ENCODE measurements at regions not wholly inside any gene's neighbourhood (a gene's known extent, or its start where the extent isn't known, plus 50 kb on each side); places are given as distances from the start of the nearest gene placed in this dataset.
"Not testable (repeated sequence)": the region's sequence is repeated elsewhere in the genome, so short reads cannot be mapped to it uniquely, and the experiment has no call there.

DNA sequence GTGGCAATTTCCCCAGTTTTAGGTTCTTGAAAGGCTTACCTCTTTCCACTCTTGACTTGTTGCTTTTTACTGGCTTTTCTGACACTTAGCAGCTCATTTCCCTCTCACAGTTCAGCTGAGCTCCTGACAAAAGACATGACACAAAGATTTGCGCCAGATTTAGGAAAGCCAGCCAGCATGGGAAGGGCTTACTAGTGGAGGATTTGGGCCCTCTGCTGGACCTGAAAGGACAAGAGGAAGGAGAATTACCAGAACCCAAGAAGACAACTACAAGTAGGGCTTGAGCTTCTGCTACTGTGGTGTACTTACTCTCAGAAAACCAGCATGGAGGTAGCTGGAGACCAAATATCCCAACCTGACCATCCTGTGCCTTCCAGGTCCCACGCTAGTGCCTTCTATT is 784.5 kb downstream of the BRINP3 start:
- DNase-seq = no peak

DNA sequence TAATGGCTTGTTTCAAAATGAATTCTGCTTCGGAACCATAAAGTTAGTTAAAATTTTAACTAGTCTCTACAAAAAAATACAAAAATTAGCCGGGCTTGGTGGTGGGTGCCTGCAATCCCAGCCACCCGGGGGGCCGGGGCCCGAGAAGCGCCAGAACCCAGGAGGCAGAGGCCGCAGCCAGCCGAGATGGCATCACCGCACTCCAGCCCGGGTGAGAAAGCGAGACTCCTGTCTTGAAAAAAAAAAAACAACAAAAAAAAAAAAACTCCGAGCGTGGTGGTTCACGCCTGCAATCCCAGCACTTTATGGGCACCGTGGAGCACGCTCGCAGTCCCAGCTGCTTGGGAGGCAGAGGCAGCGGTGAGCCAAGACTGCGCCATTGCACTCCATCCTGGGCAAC is 781.4 kb downstream of the BRINP3 start:
- no peak for DNase-seq

DNA sequence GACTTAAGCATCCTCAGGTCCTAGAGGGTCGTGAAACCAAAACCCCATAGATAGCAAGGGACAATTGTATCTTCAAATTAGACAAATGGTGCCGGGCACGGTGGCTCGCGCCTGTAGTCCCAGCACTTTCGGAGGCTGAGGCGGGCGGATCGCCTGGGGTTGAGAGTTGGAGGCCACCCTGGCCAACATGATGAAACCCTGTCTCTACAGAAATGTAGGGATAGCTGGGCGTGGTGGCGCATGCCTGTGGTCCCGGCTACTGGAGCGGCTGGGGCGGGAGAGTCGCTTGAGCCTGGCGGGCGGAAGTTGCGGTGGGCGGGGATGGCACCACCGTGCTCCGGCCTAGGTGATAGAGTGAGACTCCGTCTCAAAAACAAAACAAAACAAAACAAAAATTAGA is 780.6 kb downstream of the BRINP3 start:
- no peak for DNase-seq

DNA sequence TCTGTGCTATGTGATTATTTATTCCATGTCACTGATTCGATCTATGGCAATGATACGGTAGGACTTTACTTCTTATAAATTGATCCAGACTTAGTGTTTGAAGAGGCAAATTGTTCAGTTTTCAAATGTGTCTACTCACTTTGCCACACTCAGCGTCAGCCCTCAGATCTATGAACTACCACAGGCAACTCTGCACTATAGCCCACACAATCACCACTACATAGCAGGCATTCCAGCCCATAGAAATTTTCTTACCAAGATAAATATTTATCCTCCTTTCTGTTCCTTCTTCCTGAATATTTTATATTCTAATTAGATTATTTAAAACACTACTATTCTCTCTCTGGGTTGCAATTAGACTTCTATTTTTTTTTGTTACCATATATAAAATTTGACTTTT is 776.1 kb downstream of the BRINP3 start:
- DNase-seq = no peak

DNA sequence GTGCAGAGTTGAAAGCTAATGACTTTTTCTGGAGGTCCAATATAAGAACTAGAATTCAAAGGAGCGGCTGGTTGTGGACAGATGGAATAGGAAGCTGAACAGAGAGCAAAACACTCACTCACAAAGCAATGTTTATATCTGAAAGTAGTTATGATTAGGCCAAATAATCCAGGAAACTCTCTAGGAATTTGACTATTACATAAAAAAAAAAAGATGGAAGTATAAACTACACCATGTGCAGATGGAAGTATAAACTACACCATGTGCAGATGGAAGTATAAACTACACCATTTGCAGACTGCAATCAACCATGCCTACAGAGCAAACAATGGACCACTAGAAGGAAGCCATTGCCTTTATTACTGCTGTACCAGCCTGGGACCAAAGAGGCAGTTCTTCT is 771.1 kb downstream of the BRINP3 start:
- DNase-seq = no peak

DNA sequence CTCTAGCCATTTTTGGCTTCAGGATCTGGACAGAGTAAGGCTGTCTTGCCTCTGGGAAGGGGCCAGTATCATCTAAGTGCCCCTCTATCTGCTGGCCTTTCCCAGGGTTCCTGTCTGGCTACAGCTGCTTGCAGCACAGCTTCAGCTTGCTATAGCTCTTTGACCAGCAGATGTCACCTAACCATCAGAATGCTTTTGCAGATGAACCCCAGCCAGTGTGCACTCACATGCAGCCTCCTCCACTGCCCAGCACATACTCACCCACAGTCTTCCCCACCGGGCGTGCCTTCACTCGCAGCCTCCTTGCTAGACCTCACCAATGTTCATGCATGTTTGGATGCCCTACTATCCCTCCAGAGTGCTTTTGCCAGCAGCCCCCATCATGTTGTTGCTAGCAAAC is 769.0 kb downstream of the BRINP3 start:
- no peak for DNase-seq

DNA sequence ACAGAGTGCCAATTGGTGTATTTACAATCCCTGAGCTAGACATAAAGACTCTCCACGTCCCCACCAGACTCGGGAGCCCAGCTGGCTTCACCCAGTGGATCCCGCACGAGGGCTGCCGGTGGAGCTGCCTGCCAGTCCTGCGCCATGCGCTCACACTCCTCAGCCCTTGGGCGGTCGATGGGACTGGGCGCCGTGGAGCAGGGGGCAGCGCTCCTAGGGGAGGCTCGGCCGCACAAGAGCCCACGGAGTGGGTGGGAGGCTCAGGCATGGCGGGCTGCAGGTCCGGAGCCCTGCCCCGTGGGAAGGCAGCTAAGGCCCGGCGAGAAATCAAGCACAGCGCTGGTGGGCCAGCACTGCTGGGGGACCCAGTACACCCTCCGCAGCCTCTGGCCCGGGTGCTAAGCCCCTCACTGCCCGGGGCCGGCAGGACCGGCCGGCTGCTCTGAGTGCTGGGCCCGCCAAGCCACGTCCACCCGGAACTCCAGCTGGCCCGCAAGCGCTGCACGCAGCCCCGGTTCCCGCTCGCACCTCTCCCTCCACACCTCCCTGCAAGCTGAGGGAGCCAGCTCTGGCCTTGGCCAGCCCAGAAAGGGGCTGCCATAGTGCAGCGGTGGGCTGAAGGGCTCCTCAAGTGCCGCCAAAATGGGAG is 759.4 kb downstream of the BRINP3 start:
- not testable (repeated sequence) for DNase-seq

DNA sequence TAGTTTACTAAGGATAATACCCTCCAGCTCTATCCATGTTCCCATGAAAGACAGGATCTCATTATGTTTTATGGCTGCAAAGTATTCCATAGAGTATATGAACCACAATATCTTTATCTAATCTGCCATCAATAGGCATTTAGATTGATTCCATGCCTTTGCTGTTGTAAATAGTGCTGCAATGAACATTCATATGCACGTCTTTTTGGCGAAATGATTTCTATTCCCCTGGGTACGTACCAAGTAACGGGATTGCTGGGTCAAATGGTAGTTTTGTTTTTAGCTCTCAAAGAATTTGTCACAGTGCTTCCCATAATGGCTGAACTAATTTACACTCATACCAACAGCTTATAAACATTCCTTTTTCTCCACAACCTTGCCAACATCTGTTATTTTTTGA is 750.9 kb downstream of the BRINP3 start:
- DNase-seq = no peak

DNA sequence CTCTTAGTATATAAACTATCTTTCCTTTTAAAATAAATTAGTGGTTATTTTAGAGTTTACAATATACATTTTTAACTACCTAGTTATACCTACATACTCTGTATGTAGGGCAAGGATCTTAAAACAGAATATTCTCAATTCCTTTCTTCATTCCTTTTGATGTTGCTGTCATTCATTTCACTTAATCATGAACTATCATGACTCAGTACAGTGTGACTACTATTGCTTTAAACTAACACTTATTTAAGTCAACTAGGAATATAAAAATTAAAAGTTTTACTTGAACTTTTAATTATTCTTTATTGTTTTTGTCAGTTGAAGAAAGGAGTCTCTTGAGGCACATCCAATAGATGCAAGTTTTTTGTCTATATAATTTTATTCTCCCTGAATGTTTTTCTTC is 726.4 kb downstream of the BRINP3 start:
- DNase-seq = no peak

DNA sequence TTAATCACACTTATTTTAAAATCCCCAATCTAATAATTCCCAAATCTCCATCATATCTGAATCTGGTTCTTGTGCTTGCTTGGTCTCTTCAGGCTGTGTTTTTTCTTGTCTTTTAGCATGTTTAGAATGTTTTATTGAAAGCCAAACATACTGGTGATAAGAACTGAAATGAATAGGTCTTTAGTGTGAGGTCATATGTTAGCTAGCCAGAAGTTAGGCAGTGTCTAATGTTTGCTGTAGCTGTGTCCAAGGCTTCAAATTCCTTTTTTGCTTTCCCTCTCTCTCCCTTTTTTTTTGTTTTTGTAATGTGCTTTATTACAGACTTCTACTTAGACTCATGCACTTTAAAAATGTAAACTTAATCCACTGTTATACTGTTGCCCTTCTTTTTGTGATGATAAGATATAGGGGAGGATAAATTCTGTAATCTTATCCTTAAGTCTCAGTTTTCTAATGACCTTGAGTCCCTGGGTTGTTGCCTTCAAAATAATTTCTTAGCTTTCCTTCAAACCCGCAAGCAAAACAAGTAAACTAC is 725.1 kb downstream of the BRINP3 start:
- no peak for DNase-seq

DNA sequence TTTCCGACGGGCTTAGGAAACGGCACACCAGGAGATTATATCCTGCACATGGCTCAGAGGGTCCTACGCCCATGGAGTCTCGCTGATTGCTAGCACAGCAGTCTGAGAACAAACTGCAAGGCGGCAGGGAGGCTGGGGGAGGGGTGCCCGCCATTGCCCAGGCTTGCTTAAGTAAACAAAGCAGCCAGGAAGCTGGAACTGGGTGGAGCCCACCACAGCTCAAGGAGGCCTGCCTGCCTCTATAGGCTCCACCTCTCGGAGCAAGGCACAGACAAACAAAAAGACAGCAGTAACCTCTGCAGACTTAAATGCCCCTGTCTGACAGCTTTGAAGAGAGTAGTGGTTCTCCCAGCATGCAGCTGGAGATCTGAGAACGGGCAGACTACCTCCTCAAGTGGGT is 722.6 kb downstream of the BRINP3 start:
- not testable (repeated sequence) for DNase-seq

DNA sequence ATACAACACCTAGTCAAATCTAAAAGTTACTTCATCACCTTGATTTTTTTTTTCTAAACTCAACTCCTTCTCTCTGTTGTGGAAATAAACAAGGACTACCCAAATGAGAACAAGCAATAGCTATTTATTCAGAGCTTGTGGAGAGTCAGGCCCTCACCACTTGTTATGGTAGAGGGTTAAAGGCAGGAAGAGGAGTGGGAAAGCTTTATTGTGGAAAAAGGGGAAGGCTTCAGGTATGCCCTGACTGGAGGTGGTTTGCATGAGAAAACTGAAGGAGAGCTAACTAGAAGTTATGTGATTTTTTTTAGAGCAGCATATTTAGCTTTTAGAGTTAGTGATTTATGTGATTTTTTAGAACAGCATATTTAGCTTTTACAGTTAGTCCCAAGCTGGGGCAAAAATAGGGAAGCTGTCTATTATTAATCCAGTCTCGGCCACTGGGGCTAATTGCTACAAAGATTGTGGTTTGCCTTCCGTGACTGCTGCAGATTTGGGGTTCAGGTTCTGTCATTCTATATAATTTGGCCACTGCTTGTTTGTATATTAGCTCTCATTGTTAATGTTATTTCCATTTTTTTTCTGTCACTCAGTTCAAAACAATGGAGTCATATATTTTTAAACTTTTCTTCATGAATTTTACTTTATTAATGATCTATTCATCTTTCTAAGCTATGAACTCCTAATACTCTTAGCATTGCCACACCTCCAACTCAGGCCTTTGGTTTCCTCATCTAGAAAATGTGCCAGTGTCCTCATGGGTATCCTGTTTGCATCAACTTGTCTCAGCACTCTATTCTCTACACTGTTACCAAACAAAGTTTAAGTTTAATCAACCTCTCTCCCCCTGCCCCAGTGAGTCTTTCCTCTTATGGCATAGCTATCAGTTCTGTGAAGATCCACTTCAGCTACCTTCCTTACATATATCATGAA is 713.0 kb downstream of the BRINP3 start:
- no peak for DNase-seq

DNA sequence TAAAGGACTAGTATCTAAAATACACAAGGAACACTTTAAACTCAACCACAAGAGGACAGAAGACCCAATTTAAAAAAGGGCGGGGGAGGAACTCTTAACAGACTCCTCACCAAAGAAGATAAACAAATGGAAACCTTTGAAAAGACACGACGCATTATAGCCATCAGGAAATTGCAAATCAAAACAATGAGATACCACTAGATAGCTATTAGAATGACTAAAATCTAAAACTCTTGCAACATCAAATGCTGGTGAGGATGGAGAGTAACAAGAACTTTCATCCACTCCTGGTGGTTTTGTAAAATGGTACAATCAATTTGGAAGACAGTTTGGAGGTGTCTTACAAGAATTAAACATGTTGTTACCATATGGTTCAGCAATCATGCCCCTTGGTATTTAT is 708.2 kb downstream of the BRINP3 start:
- DNase-seq = no peak

DNA sequence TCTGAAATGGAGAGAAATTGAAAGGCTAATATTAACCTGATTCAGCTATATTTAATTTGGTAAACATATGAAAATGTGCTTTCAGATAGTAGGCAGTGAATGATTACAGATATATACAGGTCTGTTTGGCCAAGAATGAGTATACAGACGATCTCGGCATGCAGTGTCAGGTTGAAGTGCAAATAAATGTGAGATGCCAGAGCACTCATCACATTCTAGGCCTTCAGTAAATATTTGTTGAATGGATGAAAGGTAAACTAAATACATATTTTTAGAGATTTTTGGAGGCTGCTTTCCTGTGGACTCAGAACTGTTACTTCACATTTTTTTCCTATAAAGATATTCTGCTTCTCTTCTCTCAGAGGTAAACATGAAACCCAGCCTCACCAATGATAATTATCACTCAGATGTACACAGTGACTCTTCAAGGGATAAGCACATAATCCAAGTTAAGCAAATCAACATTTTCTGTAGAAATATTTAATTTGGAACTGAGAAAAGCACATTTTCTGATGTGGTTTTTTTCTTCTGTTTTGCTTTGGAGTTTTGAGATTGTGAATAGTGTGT is 702.9 kb downstream of the BRINP3 start:
- DNase-seq = no peak

DNA sequence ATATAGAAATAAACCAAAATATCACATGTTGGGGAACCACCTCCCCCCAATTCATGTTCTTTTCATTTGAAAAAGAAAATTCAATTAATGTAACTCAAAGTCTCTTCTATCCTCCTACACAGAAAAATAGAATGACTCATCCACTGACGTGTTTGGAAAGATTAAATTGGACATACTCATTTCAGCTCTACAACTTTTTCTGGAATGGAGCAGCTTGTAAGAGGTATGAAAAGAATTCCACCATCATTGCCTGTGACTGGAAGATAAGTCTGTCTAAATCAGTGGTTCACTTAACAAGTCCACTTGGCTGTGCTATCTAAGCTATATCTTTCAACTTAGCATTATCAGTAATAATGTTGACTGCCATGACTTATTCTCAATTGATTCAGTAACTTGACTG is 702.3 kb downstream of the BRINP3 start:
- DNase-seq = no peak

DNA sequence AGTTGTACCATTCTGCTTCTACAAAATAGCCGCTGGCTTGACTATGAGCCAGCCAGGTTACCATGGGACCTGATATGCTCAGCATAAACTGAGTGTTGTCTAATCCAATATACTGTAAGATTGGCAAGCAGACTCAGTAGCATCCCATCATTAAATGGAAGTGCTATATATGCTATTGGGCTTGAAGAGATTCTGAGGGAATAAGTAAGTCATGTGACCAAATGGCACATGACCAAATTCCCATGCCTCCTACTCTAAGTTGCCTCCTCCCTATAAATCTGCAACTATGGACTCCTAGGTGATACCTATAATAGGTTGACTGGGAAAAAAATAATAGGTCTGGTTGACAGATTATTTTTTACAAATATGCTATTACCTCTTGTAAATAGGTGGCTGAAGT is 698.6 kb downstream of the BRINP3 start:
- no peak for DNase-seq

DNA sequence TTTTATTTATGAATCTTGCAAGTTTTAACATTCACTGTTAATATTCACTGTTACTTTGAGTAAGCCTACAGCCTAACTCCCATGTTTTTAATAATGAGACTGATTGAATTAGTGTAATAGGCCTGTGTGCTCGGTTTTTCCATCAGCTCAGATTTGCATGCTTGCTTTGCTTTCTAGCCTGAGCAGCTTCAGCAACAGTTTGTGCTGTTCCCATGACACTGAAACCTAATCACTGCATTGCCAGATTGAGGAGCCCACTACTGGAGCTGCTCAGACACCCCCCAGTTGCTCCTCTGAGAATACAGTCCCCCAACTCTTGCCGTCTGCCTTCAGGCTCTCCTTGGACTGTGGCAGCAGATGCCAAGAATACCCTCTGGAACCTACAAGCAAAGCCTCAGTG is 695.4 kb downstream of the BRINP3 start:
- no peak for DNase-seq

DNA sequence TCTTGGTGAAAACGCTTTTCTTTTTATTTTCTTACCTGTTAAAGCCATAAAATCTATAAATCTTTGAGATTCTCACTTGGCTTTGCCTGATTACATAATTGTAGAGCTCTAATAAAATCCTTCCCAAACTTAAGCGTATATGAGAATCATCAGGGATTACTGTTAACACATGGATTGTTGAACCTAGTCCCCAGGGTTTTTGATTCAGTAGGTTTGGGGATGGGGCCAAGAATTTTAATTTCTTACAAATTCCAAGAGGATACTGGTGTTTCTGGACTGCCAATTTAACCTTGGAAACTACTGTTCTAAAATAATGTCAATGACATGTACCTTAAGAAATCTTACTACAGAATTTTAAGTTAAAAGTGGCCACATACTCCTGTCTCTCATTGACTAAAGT is 694.2 kb downstream of the BRINP3 start:
- no peak for DNase-seq

DNA sequence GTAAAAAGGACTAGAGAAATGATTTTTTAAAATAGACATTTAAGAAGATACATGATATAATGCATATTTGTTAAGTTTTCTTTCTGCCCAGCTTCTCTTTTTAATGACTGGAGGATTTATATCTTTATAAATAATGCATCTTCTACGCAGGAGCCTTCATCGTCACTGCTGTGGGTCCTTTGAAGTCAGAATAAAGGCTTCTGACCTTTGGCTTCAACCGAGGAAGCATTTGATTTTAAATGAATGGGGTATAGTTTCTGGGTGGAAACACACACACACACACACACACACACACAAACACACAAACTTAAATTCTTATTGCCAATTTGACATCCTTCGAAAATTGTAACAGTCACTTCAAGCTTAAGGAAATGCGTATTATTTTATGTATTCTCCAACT is 690.9 kb downstream of the BRINP3 start:
- DNase-seq = no peak

DNA sequence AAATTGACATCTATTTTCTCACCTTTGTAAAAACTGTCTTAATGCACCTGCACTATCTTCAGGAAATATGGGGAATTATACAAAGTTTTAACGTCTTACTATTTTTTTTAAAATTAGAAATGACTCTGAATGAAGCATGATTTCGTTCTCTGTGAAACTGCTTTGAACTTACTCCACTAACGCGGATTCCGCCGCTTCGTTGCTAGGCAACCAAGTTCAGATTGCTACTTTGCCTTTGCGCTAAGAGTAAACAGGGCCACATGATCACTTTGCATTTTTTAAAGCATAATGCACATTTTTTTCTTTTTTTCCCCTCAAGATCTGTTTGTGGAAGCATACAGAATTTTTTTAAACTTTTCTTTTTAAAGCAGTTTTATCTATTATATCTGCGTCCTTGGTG is 690.5 kb downstream of the BRINP3 start:
- no peak for DNase-seq

DNA sequence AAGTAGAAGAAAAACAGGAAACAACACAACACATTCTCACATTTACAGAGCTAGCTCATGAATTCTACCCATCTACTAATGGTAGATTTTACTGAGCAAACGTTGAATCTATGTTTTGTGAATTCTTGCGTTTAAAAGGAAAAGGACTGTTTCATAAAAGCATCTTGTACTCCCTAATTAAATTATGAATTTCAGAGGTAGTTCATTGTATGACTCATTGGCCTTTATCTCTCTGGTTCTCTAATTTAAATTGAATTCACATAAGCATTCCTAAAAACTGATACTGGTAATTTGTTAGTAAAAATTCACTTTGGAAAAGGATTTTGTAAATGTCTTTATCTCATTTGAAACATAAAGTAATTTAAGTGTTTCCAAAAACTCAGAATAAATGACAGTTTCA is 687.3 kb downstream of the BRINP3 start:
- DNase-seq = no peak

DNA sequence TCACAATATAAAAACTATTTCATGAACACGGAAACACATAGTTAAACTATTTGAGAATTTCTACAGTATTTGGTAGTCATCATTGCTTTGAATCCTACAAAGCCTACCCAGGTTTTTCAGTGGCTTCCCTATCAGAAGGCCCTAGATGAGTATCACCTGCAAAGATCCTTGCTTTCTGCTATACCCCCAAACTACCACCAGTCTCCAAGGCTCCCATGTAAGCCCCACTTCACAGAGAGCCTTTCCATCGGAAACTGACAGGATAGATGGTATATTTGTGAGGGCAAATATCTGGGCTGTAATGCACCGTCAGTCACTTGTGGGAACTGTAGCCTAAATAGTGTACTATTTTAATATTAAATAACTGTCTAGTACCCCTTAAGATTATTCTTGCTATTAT is 674.3 kb downstream of the BRINP3 start:
- no peak for DNase-seq

DNA sequence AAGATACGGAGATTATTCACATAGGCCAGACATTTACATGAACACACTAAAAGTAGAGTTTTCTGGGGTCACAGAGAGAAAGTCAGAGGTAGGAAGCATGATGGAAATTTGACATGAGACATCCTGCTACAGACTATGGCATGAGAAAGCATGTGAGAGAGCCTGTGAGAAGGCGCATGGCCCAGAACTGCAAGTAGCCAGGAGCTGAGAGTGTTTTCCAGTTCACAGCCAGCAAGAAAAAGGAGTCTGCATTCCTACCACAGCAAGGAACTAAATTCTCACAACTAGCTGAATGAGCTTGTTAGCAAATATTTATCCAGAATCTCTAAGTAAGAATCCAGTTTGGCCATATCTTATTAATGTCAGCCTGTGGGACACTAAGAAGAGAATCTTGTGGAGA is 673.3 kb downstream of the BRINP3 start:
- no peak for DNase-seq

DNA sequence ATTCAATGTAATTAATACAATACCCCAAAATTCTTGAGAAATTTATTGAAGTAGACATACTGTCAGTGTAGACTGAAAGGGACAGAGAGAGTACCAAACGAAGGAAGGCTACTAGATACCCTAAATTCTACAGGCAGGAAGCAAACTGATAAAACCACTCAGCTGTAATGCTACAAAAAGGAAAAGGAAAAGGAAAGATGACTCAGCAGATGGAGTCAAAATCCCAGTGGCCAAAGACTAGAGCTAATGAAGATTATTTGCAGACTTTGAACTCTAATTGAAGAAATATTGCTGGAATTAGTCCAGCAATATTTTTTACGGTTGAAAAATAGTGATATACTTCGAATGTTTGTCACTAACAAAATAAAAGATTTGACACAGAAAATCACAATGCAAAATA is 671.9 kb downstream of the BRINP3 start:
- DNase-seq = no peak

All from inflammatory macrophage (primary cell).